Ishikawa (cell line): ENCODE measurements at regions not wholly inside any gene's neighbourhood (a gene's known extent, or its start where the extent isn't known, plus 50 kb on each side); places are given as distances from the start of the nearest gene placed in this dataset.

ENCODE experiments used
- CEBPB ChIP-seq: IDR thresholded peaks from 2 replicates; pipeline ENCODE4 v1.6.1; 2012
- CREB1 ChIP-seq: IDR thresholded peaks from 2 replicates; pipeline ENCODE4 v1.6.1; 2012; ENCODE audit warnings: low read depth
- EGR1 ChIP-seq: IDR thresholded peaks from 2 replicates; pipeline ENCODE4 v1.6.1; 2012
- EP300 ChIP-seq: IDR thresholded peaks from 2 replicates; pipeline ENCODE4 v1.6.1; 2012; ENCODE audit warnings: borderline replicate concordance
- FOXM1 ChIP-seq: IDR thresholded peaks from 2 replicates; pipeline ENCODE4 v1.6.1; 2012; ENCODE audit warnings: low read depth, borderline replicate concordance
- MAX ChIP-seq: IDR thresholded peaks from 2 replicates; pipeline ENCODE4 v1.6.1; 2012
- NFIC ChIP-seq: IDR thresholded peaks from 2 replicates; pipeline ENCODE4 v1.6.1; 2012
- RAD21 ChIP-seq: IDR thresholded peaks from 2 replicates; pipeline ENCODE4 v1.6.1; 2012; ENCODE audit warnings: low read depth
- REST ChIP-seq: IDR thresholded peaks from 2 replicates; pipeline ENCODE4 v1.6.1; 2012; ENCODE audit warnings: low read depth, mild to moderate bottlenecking
- TAF1 ChIP-seq: IDR thresholded peaks from 2 replicates; pipeline ENCODE4 v1.6.1; 2012; ENCODE audit warnings: low read depth, mild to moderate bottlenecking
- TCF12 ChIP-seq: IDR thresholded peaks from 2 replicates; pipeline ENCODE4 v1.6.1; 2012; ENCODE audit warnings: low read depth
- TEAD4 ChIP-seq: IDR thresholded peaks from 2 replicates; pipeline ENCODE4 v1.6.1; 2012
- USF1 ChIP-seq: IDR thresholded peaks from 2 replicates; pipeline ENCODE4 v1.6.1; 2012
- YY1 ChIP-seq: IDR thresholded peaks from 2 replicates; pipeline ENCODE4 v1.6.1; 2012; ENCODE audit warnings: low read depth
- ZBTB7A ChIP-seq: IDR thresholded peaks from 2 replicates; pipeline ENCODE4 v1.6.1; 2012; ENCODE audit warnings: low read depth

- TF ChIP-seq TCF12 (no peak), REST (no peak), MAX (no peak), EGR1 (no peak), FOXM1 (no peak), RAD21 (no peak), TAF1 (no peak), ZBTB7A (no peak), YY1 (no peak), CREB1 (no peak), CEBPB (no peak), NFIC (no peak)
Observed at GRCh38 chr10:83753490-83753889, 385.8 kb upstream of the GHITM start.

GRCh38 chr10:83754857-83755256, 384.5 kb upstream of the GHITM start:
- TF ChIP-seq EGR1: no peak
- TF ChIP-seq EP300: no peak
- TF ChIP-seq FOXM1: no peak
- TF ChIP-seq ZBTB7A: no peak
- TF ChIP-seq USF1: no peak
- no peak for TF ChIP-seq CEBPB

GRCh38 chr10:83760142-83760541, 379.2 kb upstream of the GHITM start:
- TF ChIP-seq CREB1: no peak
- TF ChIP-seq REST: no peak
- TF ChIP-seq TEAD4: no peak
- no peak for TF ChIP-seq YY1
- no peak for TF ChIP-seq EP300
- no peak for TF ChIP-seq TCF12
- TF ChIP-seq USF1: no peak
- TF ChIP-seq NFIC: no peak
- TF ChIP-seq EGR1: no peak
- TF ChIP-seq RAD21: no peak
- TF ChIP-seq FOXM1: no peak
- TF ChIP-seq ZBTB7A: no peak
- no peak for TF ChIP-seq CEBPB
- no peak for TF ChIP-seq TAF1
- no peak for TF ChIP-seq MAX

GRCh38 chr10:83764666-83765065, 374.6 kb upstream of the GHITM start:
- TF ChIP-seq CEBPB: no peak
- TF ChIP-seq FOXM1: no peak
- TF ChIP-seq EP300: no peak
- no peak for TF ChIP-seq ZBTB7A
- no peak for TF ChIP-seq NFIC

GRCh38 chr10:83765731-83766130, 373.6 kb upstream of the GHITM start:
- TF ChIP-seq NFIC (no peak), ZBTB7A (no peak), TEAD4 (no peak), TAF1 (no peak)

- TF ChIP-seq RAD21 (no peak), NFIC (no peak), USF1 (no peak), TEAD4 (no peak), CEBPB (no peak), TAF1 (no peak), ZBTB7A (no peak), YY1 (no peak), REST (no peak), MAX (no peak), CREB1 (no peak), FOXM1 (no peak), TCF12 (no peak), EGR1 (no peak), EP300 (no peak)
Observed at GRCh38 chr10:83769281-83769820, 370.0 kb upstream of the GHITM start.
